Lung (tissue), 11 donors: ENCODE measurements at regions not wholly inside any gene's neighbourhood (a gene's known extent, or its start where the extent isn't known, plus 50 kb on each side); places are given as distances from the start of the nearest gene placed in this dataset.
A peak's percentile ranks its signal among the peaks of the same experiment; 100 is the strongest.

ENCODE experiments used
- ATAC-seq: fragments of 200-7000 bp; cut with Tn5 transposase; one replicate; pipeline ENCODE4 v1.9.1; 2020; ENCODE audit warnings: moderate number of reproducible peaks; ENCODE audit not compliant: insufficient read depth, low FRiP score
- DNase-seq, 3 donors: peaks; one replicate each; pipeline ENCODE4 v3.0.0-alpha.2; 2013 to 2017
- H3K27ac ChIP-seq, 2 donors: one replicate each; pipeline ENCODE4 v1.5.1; 2013; ENCODE audit warnings: mild to moderate bottlenecking in 2 of 2, moderate library complexity in 2 of 2, control low read depth in 1 of 2, inconsistent platforms in 1 of 2, low read depth in 1 of 2, low read length in 1 of 2
- H3K27me3 ChIP-seq, 3 donors: one replicate each; pipeline ENCODE4 v1.5.1; 2013; ENCODE audit warnings: low read length in 2 of 3; ENCODE audit not compliant: control insufficient read depth in 3 of 3, insufficient read depth in 3 of 3
- H3K36me3 ChIP-seq, 4 donors: one replicate each; pipeline ENCODE4 v1.5.1; 2013; ENCODE audit warnings: low read length in 4 of 4, mild to moderate bottlenecking in 1 of 4, moderate library complexity in 1 of 4; ENCODE audit not compliant: control insufficient read depth in 4 of 4, insufficient read depth in 4 of 4
- H3K4me1 ChIP-seq, 5 donors: one replicate each; pipeline ENCODE4 v1.5.1; 2013; ENCODE audit warnings: low read length in 5 of 5, mild to moderate bottlenecking in 2 of 5, moderate library complexity in 1 of 5; ENCODE audit not compliant: control insufficient read depth in 5 of 5, insufficient read depth in 5 of 5
- H3K4me3 ChIP-seq: one replicate; pipeline ENCODE4 v1.5.1; 2013; ENCODE audit warnings: mild to moderate bottlenecking, control low read depth, moderate library complexity
- H3K9ac ChIP-seq, 2 donors: one replicate each; pipeline ENCODE4 v1.5.1; 2013; ENCODE audit warnings: low read length in 2 of 2, control low read depth in 1 of 2; ENCODE audit not compliant: insufficient read depth in 1 of 2
- H3K9me3 ChIP-seq, 4 donors: one replicate each; pipeline ENCODE4 v1.5.1; 2013; ENCODE audit warnings: low read length in 3 of 4, mild to moderate bottlenecking in 1 of 4, moderate library complexity in 1 of 4; ENCODE audit not compliant: control insufficient read depth in 4 of 4, insufficient read depth in 3 of 4
- CTCF ChIP-seq: IDR thresholded peaks from 2 replicates; pipeline ENCODE4 v1.5.1; 2012; ENCODE audit warnings: mild to moderate bottlenecking; ENCODE audit errors: control extremely low read depth, extremely low read depth
- WGBS, 2 donors: extraction: QIAGEN DNeasy Blood & Tissue Kit; methylation state at CpG; one replicate each; pipeline ENCODE4 v1.1.7; 2013; 5-methylcytosine and 5-hydroxymethylcytosine counted together
- donor health status: control.
- donor health status: control.
- donor health status: Bipolar disorder and iron deficiency.
- donor health status: healthy.
- donor health status: DM: yes; HTN: yes; CAD: no.

- H3K9ac ChIP-seq = no peak overlapping the region
- ATAC-seq (no peak), DNase-seq (no peak)
- no peaks in the 10 kb centered on the region for H3K36me3 ChIP-seq
- H3K27ac ChIP-seq = no peak overlapping the region
- no peaks in the 10 kb centered on the region for H3K4me1 ChIP-seq
- TF ChIP-seq CTCF = no peak
- H3K4me3 ChIP-seq = no peak overlapping the region
- H3K27me3 ChIP-seq = peaks cover 0 to 15% (median 0%) of the 10 kb centered on the region in 3 donors
- 72 to 76% methylated on average over 26 of the region's 26 CpGs for WGBS, 2 donors
- H3K9me3 ChIP-seq = no peaks in the 10 kb centered on the region
Observed at GRCh38 chr17:79162012-79162963, 87.7 kb downstream of the ENGASE start.

GRCh38 chr17:79160980-79161636 lies 86.5 kb downstream of the ENGASE start:
- Histone ChIP-seq H3K9ac (no peak overlapping the region), H3K27me3 (peaks cover 0 to 15% (median 0%) of the 10 kb centered on the region in 3 donors), H3K4me3 (no peak overlapping the region), H3K27ac (no peak overlapping the region), H3K4me1 (no peaks in the 10 kb centered on the region), H3K36me3 (no peaks in the 10 kb centered on the region), H3K9me3 (no peaks in the 10 kb centered on the region)
- 32 to 46% methylated on average over 14 of the region's 14 CpGs for WGBS, 2 donors
- ATAC-seq (no peak), DNase-seq (peak in 2 of 3 donors; percentile 17 to 31)
- TF ChIP-seq CTCF = no peak

- ATAC-seq (no peak), DNase-seq (no peak)
- Histone ChIP-seq H3K4me1 (no peaks in the 10 kb centered on the region), H3K9me3 (no peaks in the 10 kb centered on the region), H3K36me3 (no peaks in the 10 kb centered on the region), H3K9ac (no peak overlapping the region), H3K4me3 (no peak overlapping the region), H3K27ac (no peak overlapping the region), H3K27me3 (peaks cover 0 to 11% (median 0%) of the 10 kb centered on the region in 3 donors)
- 74 to 88% methylated on average over 13 of the region's 13 CpGs for WGBS, 2 donors
- TF ChIP-seq CTCF = no peak
Observed at GRCh38 chr17:79159926-79160325, 85.3 kb downstream of the ENGASE start.
